HepG2 (cell line): ENCODE measurements at regions not wholly inside any gene's neighbourhood (a gene's known extent, or its start where the extent isn't known, plus 50 kb on each side); places are given as distances from the start of the nearest gene placed in this dataset.

ENCODE experiments used
- ATAC-seq: fragments of 200-7000 bp; cut with Tn5 transposase; 3 replicates; pipeline ENCODE4 v1.9.1; 2020; ENCODE audit warnings: mild to moderate bottlenecking, moderate library complexity
- BruUV-seq: library from RNA; stranded (reverse); fragments of 400-500 nt; replicated peaks from 2 replicates; lab custom pipeline; 2021; lab: Mats Ljungman, UMichigan
- CTCF ChIA-PET: fragments of 300-600 bp; formaldehyde crosslinking; extraction: SDS; loops from one replicate; lab custom pipeline; 2021; ENCODE audit warnings: low total read pairs, inconsistent platforms, low intra/inter-chr PET ratio; lab: Yijun Ruan, JAX
- POLR2A ChIA-PET: fragments of 350-600 bp; sonication (Branson Sonifier 250); formaldehyde crosslinking; loops from one replicate; lab custom pipeline; 2020; ENCODE audit warnings: antibody characterized with exemption, inconsistent platforms; lab: Yijun Ruan, JAX
- DNase-seq: peaks from one replicate; pipeline ENCODE4 v3.0.0-alpha.2; 2015; ENCODE audit warnings: low spot score
- FAIRE-seq: peaks from 3 replicates; lab custom pipeline; 2011; peaks lifted over from hg19 to GRCh38; lab: Jason Lieb, UNC
- H2AFZ ChIP-seq: one replicate; pipeline ENCODE4 v1.6.1; 2011; ENCODE audit warnings: low read length, inconsistent platforms
- H3K27ac ChIP-seq: fragments of 300-600 bp; 3 replicates; pipeline ENCODE4 v1.8.0; 2011; ENCODE audit warnings: mixed run types, mild to moderate bottlenecking, mixed read lengths, low read length, inconsistent platforms; ENCODE audit not compliant: insufficient read depth; ENCODE audit errors: extremely low read length
- H3K27me3 ChIP-seq, 2 experiments: fragments of 200-600 bp in 1 of 2; 2 replicates in 1 of 2; 3 replicates in 1 of 2; pipeline versions ENCODE4 v1.6.0 to v1.8.0; 2011; ENCODE audit warnings: low read length in 2 of 2, mild to moderate bottlenecking in 2 of 2, moderate library complexity in 2 of 2, inconsistent platforms in 1 of 2; ENCODE audit not compliant: insufficient read depth in 2 of 2, control insufficient read depth in 1 of 2
- H3K36me3 ChIP-seq, 2 experiments: fragments of 200-600 bp in 1 of 2; replicated peaks in 1 of 2; 2 replicates in 1 of 2; 3 replicates in 1 of 2; pipeline versions ENCODE4 v1.5.1 to v1.8.0; 2011; ENCODE audit warnings: low read length in 2 of 2, inconsistent platforms in 1 of 2; ENCODE audit not compliant: insufficient read depth in 2 of 2, control insufficient read depth in 1 of 2
- H3K4me1 ChIP-seq: 2 replicates; pipeline ENCODE4 v1.5.1; 2012; ENCODE audit warnings: low read length, inconsistent platforms; ENCODE audit not compliant: insufficient read depth
- H3K4me2 ChIP-seq: 2 replicates; pipeline ENCODE4 v1.6.0; 2011; ENCODE audit warnings: low read depth, low read length, inconsistent platforms
- H3K4me3 ChIP-seq, 3 experiments: fragments of 200-600 bp in 1 of 3; sonication (generic), shearing (Covaris generic) in 1 of 3; replicated peaks in 1 of 3; 2 replicates each; pipeline ENCODE4 v1.5.1; 2011 to 2016; ENCODE audit warnings: low read length in 3 of 3, inconsistent platforms in 2 of 3, low read depth in 2 of 3, mild to moderate bottlenecking in 2 of 3, control low read depth in 1 of 3, mixed read lengths in 1 of 3; ENCODE audit not compliant: insufficient read depth in 1 of 3
- H3K79me2 ChIP-seq: one replicate; pipeline ENCODE4 v1.6.1; 2011; ENCODE audit warnings: low read length, inconsistent platforms; ENCODE audit not compliant: insufficient read depth
- H3K9ac ChIP-seq: 2 replicates; pipeline ENCODE4 v1.6.0; 2011; ENCODE audit warnings: mild to moderate bottlenecking, low read depth, low read length, inconsistent platforms; ENCODE audit not compliant: insufficient read depth
- H3K9me3 ChIP-seq: 2 replicates; pipeline ENCODE4 v1.5.1; 2012; ENCODE audit warnings: mild to moderate bottlenecking, low read length
- H4K20me1 ChIP-seq: 2 replicates; pipeline ENCODE4 v1.6.0; 2011; ENCODE audit warnings: inconsistent platforms, mild to moderate bottlenecking, low read length, moderate library complexity; ENCODE audit not compliant: insufficient read depth
- ATF1 ChIP-seq: IDR thresholded peaks from 2 replicates; pipeline ENCODE4 v1.6.1; 2016; ENCODE audit warnings: mild to moderate bottlenecking, control low read depth
- CEBPB ChIP-seq: IDR thresholded peaks from 2 replicates; pipeline ENCODE4 v1.6.1; 2011; ENCODE audit warnings: low read depth, low read length, improper control_type of control experiment, borderline replicate concordance
- DMTF1 ChIP-seq: sonication (generic); formaldehyde crosslinking; IDR thresholded peaks from 2 replicates; pipeline ENCODE4 v1.4.0; 2020; ENCODE audit warnings: mild to moderate bottlenecking, missing genetic modification reagents
- HCFC1 ChIP-seq: fragments of 150-350 bp; IDR thresholded peaks from 2 replicates; pipeline ENCODE4 v1.6.1; 2014; ENCODE audit warnings: low read depth, low read length
- HMG20A ChIP-seq: IDR thresholded peaks from 2 replicates; pipeline ENCODE4 v1.6.1; 2016; ENCODE audit warnings: borderline replicate concordance
- JUND ChIP-seq: sonication (generic); formaldehyde crosslinking; IDR thresholded peaks from 2 replicates; pipeline ENCODE4 v1.8.0; 2022; ENCODE audit warnings: mild to moderate bottlenecking, missing genetic modification reagents
- RBM22 ChIP-seq: fragments of 200-400 bp; formaldehyde crosslinking; optimal IDR thresholded peaks from 2 replicates; pipeline ENCODE3; 2017; ENCODE audit warnings: mild to moderate bottlenecking, low read length, moderate library complexity
- SALL2 ChIP-seq: sonication (generic); formaldehyde crosslinking; IDR thresholded peaks from 2 replicates; pipeline ENCODE4 v1.8.1; 2023; ENCODE audit warnings: mild to moderate bottlenecking, missing genetic modification reagents, inconsistent platforms
- SIX4 ChIP-seq: sonication (generic); formaldehyde crosslinking; IDR thresholded peaks from 2 replicates; pipeline ENCODE4 v1.4.0; 2020; ENCODE audit warnings: missing genetic modification reagents
- SMAD1 ChIP-seq: sonication (generic); formaldehyde crosslinking; IDR thresholded peaks from 2 replicates; pipeline ENCODE4 v1.4.0; 2020; ENCODE audit warnings: missing genetic modification reagents, low read depth, mild to moderate bottlenecking, borderline replicate concordance
- SNAPC2 ChIP-seq: sonication (generic); formaldehyde crosslinking; IDR thresholded peaks from 2 replicates; pipeline ENCODE4 v1.8.1; 2022; ENCODE audit warnings: mild to moderate bottlenecking, missing genetic modification reagents
- SRSF1 ChIP-seq: fragments of 200-400 bp; formaldehyde crosslinking; optimal IDR thresholded peaks from 2 replicates; pipeline ENCODE3; 2017; ENCODE audit warnings: mild to moderate bottlenecking, low read depth, low read length, moderate library complexity
- SSRP1 ChIP-seq: IDR thresholded peaks from 2 replicates; pipeline ENCODE4 v1.6.1; 2016; ENCODE audit warnings: control low read depth
- ZFP1 ChIP-seq: IDR thresholded peaks from 2 replicates; pipeline ENCODE4 v1.6.1; 2016
- ZMYM3 ChIP-seq: sonication (generic); formaldehyde crosslinking; IDR thresholded peaks from 2 replicates; pipeline ENCODE4 v1.5.1; 2020; ENCODE audit warnings: mild to moderate bottlenecking, missing genetic modification reagents
- ZNF101 ChIP-seq: sonication (generic); formaldehyde crosslinking; IDR thresholded peaks from 2 replicates; pipeline ENCODE4 v1.4.0; 2020; ENCODE audit warnings: mild to moderate bottlenecking, low read depth, missing genetic modification reagents, borderline replicate concordance
- ZNF138 ChIP-seq: sonication (generic); formaldehyde crosslinking; IDR thresholded peaks from 2 replicates; pipeline ENCODE4 v1.5.0; 2020; ENCODE audit warnings: mild to moderate bottlenecking, low read depth, missing genetic modification reagents
- ZNF234 ChIP-seq: sonication (generic); formaldehyde crosslinking; conservative IDR thresholded peaks from 2 replicates; pipeline ENCODE4 v1.5.1; 2020; ENCODE audit warnings: mild to moderate bottlenecking, missing genetic modification reagents
- ZNF260 ChIP-seq: sonication (generic); formaldehyde crosslinking; IDR thresholded peaks from 2 replicates; pipeline ENCODE4 v1.4.0; 2020; ENCODE audit warnings: missing genetic modification reagents, low read depth, mild to moderate bottlenecking, borderline replicate concordance
- ZNF598 ChIP-seq: sonication (generic); formaldehyde crosslinking; IDR thresholded peaks from 2 replicates; pipeline ENCODE4 v1.5.1; 2020; ENCODE audit warnings: mild to moderate bottlenecking, missing genetic modification reagents, borderline replicate concordance
- ZNF841 ChIP-seq: sonication (generic); formaldehyde crosslinking; IDR thresholded peaks from 2 replicates; pipeline ENCODE4 v1.8.1; 2023; ENCODE audit warnings: missing genetic modification reagents, borderline replicate concordance
- ZSCAN30 ChIP-seq: sonication (generic); formaldehyde crosslinking; IDR thresholded peaks from 2 replicates; pipeline ENCODE4 v1.5.0; 2020; ENCODE audit warnings: mild to moderate bottlenecking, missing genetic modification reagents
- WGBS: methylation state at CpG from one replicate; pipeline ENCODE4 v1.1.6; 2017; ENCODE audit warnings: low lambda C conversion rate; 5-methylcytosine and 5-hydroxymethylcytosine counted together
- in situ Hi-C: cut with HindIII; loops from 2 replicates; pipeline ENCODE4 v1.10.0; 2017; ENCODE audit warnings: low pct_unique_long_range_greater_than_20kb; ENCODE audit not compliant: extremely low pct_ligation_motif_present
- intact Hi-C: fragments of 100-400 bp; cut with micrococcal nuclease; formaldehyde crosslinking; loops from one replicate; pipeline ENCODE4 v1.10.0; 2022; ENCODE audit not compliant: unreplicated experiment

DNA sequence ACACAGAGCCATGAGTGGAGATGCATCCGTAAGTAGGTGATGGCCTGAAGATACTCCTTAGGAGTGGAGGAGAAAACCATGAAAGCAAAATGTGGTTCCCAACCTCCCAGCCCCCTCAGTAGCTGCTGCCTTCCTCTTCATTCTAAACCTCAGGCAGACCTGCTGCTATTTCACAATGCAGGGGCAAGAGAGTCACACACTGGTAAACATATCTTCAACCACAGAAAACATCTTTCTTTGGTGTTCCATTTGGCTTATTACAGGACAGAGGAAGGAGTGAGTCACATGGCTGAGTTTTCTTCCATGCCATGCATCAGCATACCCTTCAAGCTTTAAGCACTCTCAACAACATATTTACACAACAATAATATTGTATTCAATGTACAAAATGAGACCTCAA lies 342.1 kb downstream of the BMPER start:
- no peak for ATAC-seq

DNA sequence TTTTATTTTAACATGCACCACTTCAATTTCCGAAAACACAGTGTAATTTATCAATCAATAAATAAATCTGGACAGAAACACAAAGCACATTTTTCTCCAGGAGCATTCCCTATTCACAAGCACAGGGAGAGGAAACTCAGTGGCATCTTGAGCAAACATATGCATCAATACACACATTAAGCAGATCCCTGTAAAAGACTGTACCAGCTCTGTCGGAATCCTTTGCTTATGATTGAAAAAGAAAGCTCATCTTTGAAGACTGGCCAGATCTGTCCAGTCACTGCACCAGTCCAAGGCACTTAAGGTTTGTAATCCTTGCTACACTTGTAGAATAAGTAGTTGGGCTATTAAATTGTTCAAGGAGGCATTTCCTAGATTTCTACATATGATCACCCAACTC lies 343.9 kb downstream of the BMPER start:
- WGBS = 0% methylated on average over 2 of the region's 2 CpGs
- H3K27ac ChIP-seq = no peak overlapping the region
- H3K4me2 ChIP-seq = no peak overlapping the region
- H3K4me3 ChIP-seq = no peak overlapping the region
- CTCF ChIA-PET = no interaction called here
- H3K36me3 ChIP-seq = no peaks in the 10 kb centered on the region
- POLR2A ChIA-PET = no interaction called here
- H3K9ac ChIP-seq = no peak overlapping the region
- ATAC-seq (no peak), DNase-seq (no peak), FAIRE-seq (no peak)
- intact Hi-C loops (no loop called here), in situ Hi-C loops (no loop called here)
- no peak overlapping the region for H2AFZ ChIP-seq
- peaks cover 0 to 7% of the 10 kb centered on the region in 2 experiments; a peak in 1 of 5 replicates for H3K27me3 ChIP-seq
- no TSS peak for BruUV-seq
- no peaks in the 10 kb centered on the region for H4K20me1 ChIP-seq
- no peaks in the 10 kb centered on the region for H3K79me2 ChIP-seq
- no peaks in the 10 kb centered on the region for H3K4me1 ChIP-seq
- H3K9me3 ChIP-seq = no peaks in the 10 kb centered on the region
- TF ChIP-seq ZNF138 (CRISPR knock-in tag) (no peak), ZMYM3 (CRISPR knock-in tag) (no peak), ZNF841 (CRISPR knock-in tag) (no peak), SSRP1 (no peak), HCFC1 (no peak), DMTF1 (no peak), ZSCAN30 (CRISPR knock-in tag) (no peak), HMG20A (CRISPR knock-in tag) (no peak), SMAD1 (CRISPR knock-in tag) (no peak), ZNF234 (CRISPR knock-in tag) (no peak), ZNF260 (CRISPR knock-in tag) (no peak), ZNF598 (CRISPR knock-in tag) (no peak), SRSF1 (no peak), SALL2 (CRISPR knock-in tag) (no peak), SNAPC2 (no peak), RBM22 (no peak), SIX4 (CRISPR knock-in tag) (no peak), ZNF101 (CRISPR knock-in tag) (no peak)

More for the DNA sequence above, 342.1 kb downstream of the BMPER start:
- FAIRE-seq (no peak), DNase-seq (no peak)
- Histone ChIP-seq H2AFZ (no peak overlapping the region), H3K4me2 (no peak overlapping the region), H3K9me3 (no peaks in the 10 kb centered on the region), H3K4me1 (no peaks in the 10 kb centered on the region), H3K36me3 (no peaks in the 10 kb centered on the region), H3K79me2 (no peaks in the 10 kb centered on the region), H3K27ac (no peak overlapping the region), H3K9ac (no peak overlapping the region), H4K20me1 (no peaks in the 10 kb centered on the region), H3K4me3 (no peak overlapping the region), H3K27me3 (peaks cover 0 to 7% of the 10 kb centered on the region in 2 experiments; a peak in 2 of 5 replicates)
- in situ Hi-C loops (no loop called here), intact Hi-C loops (no loop called here)
- no TSS peak for BruUV-seq
- CTCF ChIA-PET = no interaction called here
- POLR2A ChIA-PET = no interaction called here
- TF ChIP-seq ATF1 (no peak), ZFP1 (CRISPR knock-in tag) (no peak), JUND (no peak), CEBPB (peak; percentile 28; the same call in 1 of the 2 replicates)
- WGBS = 0% methylated on average over 1 of the region's 1 CpG
